ENCODE measurements at regions not wholly inside any gene's neighbourhood (a gene's known extent, or its start where the extent isn't known, plus 50 kb on each side); places are given as distances from the start of the nearest gene placed in this dataset.

GRCh38 chr2:109683452-109683851, 69.3 kb downstream of the SOWAHC start:
- H3F3A ChIP-seq (ENCODE audit: insufficient read depth): no peaks in the 10 kb centered on the region
- 91% methylated on average over 8 of the region's 8 CpGs for WGBS, 2 experiments (ENCODE audit: low coverage in 1 of 2, low lambda C conversion rate in 2 of 2, missing lambda C conversion rate in 2 of 2)
- no peak overlapping the region for H3K4me3 ChIP-seq
- no peaks in the 10 kb centered on the region for H3K36me3 ChIP-seq (ENCODE audit: low read depth)
- H3K27ac ChIP-seq: no peak overlapping the region
- no peaks in the 10 kb centered on the region for H3K4me1 ChIP-seq (ENCODE audit: insufficient read depth)
- no peak overlapping the region for H2AFZ ChIP-seq
- H3K27me3 ChIP-seq (replicated peaks; ENCODE audit: insufficient read depth): no peaks in the 10 kb centered on the region
- no peaks in the 10 kb centered on the region for H4K20me1 ChIP-seq (ENCODE audit: insufficient read depth)
- H3K9me3 ChIP-seq (ENCODE audit: low read depth): no peaks in the 10 kb centered on the region
- no peaks in the 10 kb centered on the region for H3K79me2 ChIP-seq (ENCODE audit: insufficient read depth)
- H3K4me2 ChIP-seq (ENCODE audit: unreplicated experiment): no peak overlapping the region
- H3K9ac ChIP-seq: no peak overlapping the region
- TF ChIP-seq EZH2phosphoT487 (IDR thresholded peaks at IDR 0.05; ENCODE audit: insufficient read depth, low read depth): no peak
- TF ChIP-seq EZH2 (IDR thresholded peaks at IDR 0.05; ENCODE audit: insufficient read depth, poor library complexity, severe bottlenecking): no peak
- no peak for DNase-seq
- in situ Hi-C loops (cut with MboI): no loop called here
- no peaks in the 10 kb centered on the region for H3K9me2 ChIP-seq (ENCODE audit: insufficient read depth)

GRCh38 chr2:109685453-109685852, 71.3 kb downstream of the SOWAHC start:
- in situ Hi-C loops (cut with MboI): no loop called here
- Histone ChIP-seq H3K4me2 (ENCODE audit: unreplicated experiment) (no peak overlapping the region), H3K27ac (no peak overlapping the region), H3K9ac (no peak overlapping the region), H3K4me3 (no peak overlapping the region), H3K36me3 (ENCODE audit: low read depth) (no peaks in the 10 kb centered on the region), H4K20me1 (ENCODE audit: insufficient read depth) (no peaks in the 10 kb centered on the region), H3K79me2 (ENCODE audit: insufficient read depth) (no peaks in the 10 kb centered on the region), H3K9me3 (ENCODE audit: low read depth) (no peaks in the 10 kb centered on the region), H3F3A (ENCODE audit: insufficient read depth) (no peaks in the 10 kb centered on the region), H3K27me3 (replicated peaks; ENCODE audit: insufficient read depth) (no peaks in the 10 kb centered on the region), H3K4me1 (ENCODE audit: insufficient read depth) (no peaks in the 10 kb centered on the region), H2AFZ (no peak overlapping the region), H3K9me2 (ENCODE audit: insufficient read depth) (no peaks in the 10 kb centered on the region)
- no peak for DNase-seq
- 92 to 95% methylated on average over 4 of the region's 4 CpGs for WGBS, 2 experiments (ENCODE audit: low coverage in 1 of 2, low lambda C conversion rate in 2 of 2, missing lambda C conversion rate in 2 of 2)
- TF ChIP-seq EZH2phosphoT487 (IDR thresholded peaks at IDR 0.05; ENCODE audit: insufficient read depth, low read depth) (no peak), EZH2 (IDR thresholded peaks at IDR 0.05; ENCODE audit: insufficient read depth, poor library complexity, severe bottlenecking) (no peak)

GRCh38 chr2:109686921-109687320, 72.8 kb downstream of the SOWAHC start:
- no peaks in the 10 kb centered on the region for H3K9me3 ChIP-seq (ENCODE audit: low read depth)
- no peaks in the 10 kb centered on the region for H4K20me1 ChIP-seq (ENCODE audit: insufficient read depth)
- H3F3A ChIP-seq (ENCODE audit: insufficient read depth): no peaks in the 10 kb centered on the region
- no peak overlapping the region for H3K27ac ChIP-seq
- H3K9ac ChIP-seq: no peak overlapping the region
- no peak for DNase-seq
- H3K36me3 ChIP-seq (ENCODE audit: low read depth): no peaks in the 10 kb centered on the region
- in situ Hi-C loops (cut with MboI): no loop called here
- no peak overlapping the region for H2AFZ ChIP-seq
- H3K4me3 ChIP-seq: no peak overlapping the region
- no peaks in the 10 kb centered on the region for H3K9me2 ChIP-seq (ENCODE audit: insufficient read depth)
- 83 to 88% methylated on average over 4 of the region's 4 CpGs for WGBS, 2 experiments (ENCODE audit: low coverage in 1 of 2, low lambda C conversion rate in 2 of 2, missing lambda C conversion rate in 2 of 2)
- H3K79me2 ChIP-seq (ENCODE audit: insufficient read depth): no peaks in the 10 kb centered on the region
- H3K27me3 ChIP-seq (replicated peaks; ENCODE audit: insufficient read depth): no peaks in the 10 kb centered on the region
- no peaks in the 10 kb centered on the region for H3K4me1 ChIP-seq (ENCODE audit: insufficient read depth)
- TF ChIP-seq EZH2phosphoT487 (IDR thresholded peaks at IDR 0.05; ENCODE audit: insufficient read depth, low read depth): no peak
- no peak for TF ChIP-seq EZH2 (IDR thresholded peaks at IDR 0.05; ENCODE audit: insufficient read depth, poor library complexity, severe bottlenecking)
- no peak overlapping the region for H3K4me2 ChIP-seq (ENCODE audit: unreplicated experiment)

DNA sequence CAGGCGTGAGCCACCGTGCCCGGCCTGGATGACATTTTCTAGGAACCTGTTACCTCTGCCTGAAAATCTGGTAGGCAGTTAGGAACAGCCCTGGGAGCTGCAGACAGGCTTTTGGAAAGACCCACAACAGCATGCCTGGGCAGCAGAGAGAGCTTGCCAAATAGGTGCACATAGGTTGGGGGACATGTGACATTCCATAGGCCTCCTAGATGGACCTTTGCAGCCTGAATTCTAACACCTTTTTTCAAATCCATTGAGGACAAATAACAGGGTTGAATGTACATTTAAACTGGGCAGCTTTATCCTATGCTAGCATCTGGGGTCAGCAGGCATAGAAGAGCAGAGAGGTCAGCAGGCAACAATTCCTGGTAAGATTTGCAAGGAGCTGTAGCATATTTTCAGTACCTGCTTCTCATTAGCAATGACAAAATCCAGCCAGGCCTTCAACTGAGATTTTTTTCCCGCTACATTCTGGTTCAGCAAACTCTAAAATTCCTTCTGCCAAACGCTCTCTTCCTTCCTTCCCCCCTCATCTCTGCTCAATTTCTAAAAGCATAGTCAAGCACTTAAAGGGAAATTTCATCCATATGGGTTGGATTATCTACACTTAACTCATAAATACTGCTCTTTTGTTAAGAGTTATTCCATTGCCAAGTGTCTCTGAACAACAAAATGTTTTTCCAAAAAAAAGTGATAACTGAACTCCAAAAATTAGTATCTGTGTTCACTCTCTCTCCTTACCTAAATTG, 75.2 kb downstream of the SOWAHC start:
- Histone ChIP-seq H3K4me2 (ENCODE audit: unreplicated experiment) (no peak overlapping the region), H3K27me3 (replicated peaks; ENCODE audit: insufficient read depth) (no peaks in the 10 kb centered on the region), H3K9me2 (ENCODE audit: insufficient read depth) (no peaks in the 10 kb centered on the region), H3K9me3 (ENCODE audit: low read depth) (no peaks in the 10 kb centered on the region), H4K20me1 (ENCODE audit: insufficient read depth) (no peaks in the 10 kb centered on the region), H3K36me3 (ENCODE audit: low read depth) (no peaks in the 10 kb centered on the region), H3K9ac (no peak overlapping the region), H3K79me2 (ENCODE audit: insufficient read depth) (no peaks in the 10 kb centered on the region), H3K27ac (no peak overlapping the region), H3K4me3 (no peak overlapping the region), H2AFZ (no peak overlapping the region), H3F3A (ENCODE audit: insufficient read depth) (no peaks in the 10 kb centered on the region), H3K4me1 (ENCODE audit: insufficient read depth) (peaks cover 8% of the 10 kb centered on the region)
- TF ChIP-seq EZH2phosphoT487 (IDR thresholded peaks at IDR 0.05; ENCODE audit: insufficient read depth, low read depth) (no peak), EZH2 (IDR thresholded peaks at IDR 0.05; ENCODE audit: insufficient read depth, poor library complexity, severe bottlenecking) (no peak)
- no peak for DNase-seq
- in situ Hi-C loops (cut with MboI): no loop called here
- 78 to 80% methylated on average over 5 of the region's 5 CpGs for WGBS, 2 experiments (ENCODE audit: low coverage in 1 of 2, low lambda C conversion rate in 2 of 2, missing lambda C conversion rate in 2 of 2)
